Upper lobe of right lung (tissue), 1 donor: ENCODE measurements at regions not wholly inside any gene's neighbourhood (a gene's known extent, or its start where the extent isn't known, plus 50 kb on each side); places are given as distances from the start of the nearest gene placed in this dataset.

Experiments used
- ATAC-seq: fragments of 200-7000 bp; cut with Tn5 transposase; one replicate; pipeline ENCODE4 v1.9.1; 2020; ENCODE audit warnings: mild to moderate bottlenecking, moderate library complexity
- DNase-seq: peaks from one replicate; pipeline ENCODE4 v3.0.0-alpha.2; 2020
- H3K27ac ChIP-seq: fragments of 200-600 bp; one replicate; pipeline ENCODE4 v1.8.0; 2022
- H3K27me3 ChIP-seq: fragments of 200-600 bp; one replicate; pipeline ENCODE4 v1.8.0; 2022; ENCODE audit warnings: mild to moderate bottlenecking
- H3K36me3 ChIP-seq: fragments of 200-600 bp; one replicate; pipeline ENCODE4 v1.8.0; 2022
- H3K4me1 ChIP-seq: fragments of 200-600 bp; one replicate; pipeline ENCODE4 v1.8.0; 2022
- H3K4me3 ChIP-seq: fragments of 200-600 bp; one replicate; pipeline ENCODE4 v1.8.0; 2022; ENCODE audit warnings: mild to moderate bottlenecking
- H3K9me3 ChIP-seq: fragments of 200-600 bp; one replicate; pipeline ENCODE4 v1.8.0; 2022
- intact Hi-C: fragments of 100-400 bp; cut with DNase I; formaldehyde crosslinking; loops from one replicate; pipeline ENCODE4 v1.11.0; 2022
- TF ChIP-seq, protein P1 (sequence below): fragments of 200-600 bp; IDR thresholded peaks from one replicate; pipeline ENCODE4 v1.8.0; 2022; ENCODE audit warnings: antibody characterized with exemption
- donor health status: DM: no; HTN: yes; CAD: no; lungs with severe emphysema.

DNA sequence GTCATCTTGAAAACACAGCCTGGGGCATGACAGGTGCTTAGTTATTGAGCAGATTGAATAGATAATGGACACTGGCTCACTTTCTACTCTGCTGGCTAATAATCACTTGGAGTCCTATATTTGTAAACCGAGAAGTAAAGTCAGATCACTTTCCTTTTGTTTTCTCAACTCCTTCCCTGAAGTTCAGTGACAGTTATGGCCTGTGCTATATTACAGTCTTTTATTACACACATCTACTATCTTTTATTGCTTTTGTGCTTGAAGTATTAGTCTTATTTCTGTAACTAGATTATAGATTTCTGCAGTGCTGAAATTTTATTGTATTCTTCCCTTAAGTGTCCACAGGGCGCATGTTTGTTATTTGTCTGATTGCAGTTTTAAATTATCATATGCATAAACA, 136.4 kb upstream of the TAC1 start:
- TF ChIP-seq, protein P1, sequence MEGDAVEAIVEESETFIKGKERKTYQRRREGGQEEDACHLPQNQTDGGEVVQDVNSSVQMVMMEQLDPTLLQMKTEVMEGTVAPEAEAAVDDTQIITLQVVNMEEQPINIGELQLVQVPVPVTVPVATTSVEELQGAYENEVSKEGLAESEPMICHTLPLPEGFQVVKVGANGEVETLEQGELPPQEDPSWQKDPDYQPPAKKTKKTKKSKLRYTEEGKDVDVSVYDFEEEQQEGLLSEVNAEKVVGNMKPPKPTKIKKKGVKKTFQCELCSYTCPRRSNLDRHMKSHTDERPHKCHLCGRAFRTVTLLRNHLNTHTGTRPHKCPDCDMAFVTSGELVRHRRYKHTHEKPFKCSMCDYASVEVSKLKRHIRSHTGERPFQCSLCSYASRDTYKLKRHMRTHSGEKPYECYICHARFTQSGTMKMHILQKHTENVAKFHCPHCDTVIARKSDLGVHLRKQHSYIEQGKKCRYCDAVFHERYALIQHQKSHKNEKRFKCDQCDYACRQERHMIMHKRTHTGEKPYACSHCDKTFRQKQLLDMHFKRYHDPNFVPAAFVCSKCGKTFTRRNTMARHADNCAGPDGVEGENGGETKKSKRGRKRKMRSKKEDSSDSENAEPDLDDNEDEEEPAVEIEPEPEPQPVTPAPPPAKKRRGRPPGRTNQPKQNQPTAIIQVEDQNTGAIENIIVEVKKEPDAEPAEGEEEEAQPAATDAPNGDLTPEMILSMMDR = no peak
- Histone ChIP-seq H3K9me3 (no peaks in the 10 kb centered on the region), H3K4me1 (no peaks in the 10 kb centered on the region), H3K36me3 (no peaks in the 10 kb centered on the region), H3K27me3 (no peaks in the 10 kb centered on the region), H3K27ac (no peak overlapping the region), H3K4me3 (no peak overlapping the region)
- DNase-seq (no peak), ATAC-seq (no peak)
- intact Hi-C loops = no loop called here

DNA sequence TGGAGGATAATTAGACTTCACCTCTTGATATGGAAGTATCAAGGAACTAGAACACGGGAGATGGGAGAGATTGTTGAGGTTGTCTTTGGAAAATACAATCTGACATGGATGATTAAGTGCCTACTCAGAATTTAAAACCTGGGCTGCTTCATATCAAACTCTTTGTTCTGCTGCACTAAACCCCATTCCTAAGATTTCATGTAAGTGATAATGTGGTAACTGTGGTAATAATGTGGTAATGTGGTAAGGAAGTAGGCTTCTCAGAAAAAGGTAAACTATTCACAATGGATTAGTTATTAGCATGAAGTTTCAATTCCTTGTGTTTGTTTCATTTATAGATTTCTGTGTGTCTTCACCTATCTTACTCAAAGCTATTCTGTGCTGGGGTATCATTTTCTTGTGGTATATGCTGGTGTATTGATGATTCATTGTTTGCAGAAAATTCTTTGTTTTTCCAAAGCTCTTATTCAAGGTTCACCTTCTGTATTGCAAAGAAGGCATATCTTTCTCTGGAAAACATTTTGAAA, 129.9 kb upstream of the TAC1 start:
- TF ChIP-seq, protein P1 = no peak

DNA sequence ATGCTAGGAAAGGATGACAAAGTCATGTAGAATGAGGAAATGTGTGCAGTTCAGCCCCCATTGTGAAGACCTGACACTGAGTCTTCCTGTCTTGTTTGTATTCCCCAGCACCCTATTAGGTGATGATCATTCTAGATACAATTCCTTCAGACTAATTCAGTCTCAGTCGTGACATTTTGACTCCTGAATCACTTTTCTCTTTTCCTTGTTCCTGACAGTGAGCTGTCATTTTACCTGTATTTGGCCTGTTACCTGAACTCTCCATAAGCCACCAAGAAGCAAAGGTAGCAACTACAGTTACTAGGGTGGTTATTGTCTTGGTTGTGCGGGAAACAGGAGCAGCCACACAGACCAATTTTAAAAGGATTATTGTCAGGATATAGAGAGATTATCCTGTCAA, 111.4 kb upstream of the TAC1 start:
- Histone ChIP-seq H3K9me3 (no peaks in the 10 kb centered on the region), H3K27ac (no peak overlapping the region), H3K36me3 (no peaks in the 10 kb centered on the region), H3K4me3 (no peak overlapping the region), H3K27me3 (no peaks in the 10 kb centered on the region), H3K4me1 (no peaks in the 10 kb centered on the region)
- intact Hi-C loops = no loop called here
- TF ChIP-seq, protein P1 = no peak
- ATAC-seq (no peak), DNase-seq (no peak)

More for the DNA sequence above, 129.9 kb upstream of the TAC1 start:
- Histone ChIP-seq H3K27me3 (no peaks in the 10 kb centered on the region), H3K36me3 (no peaks in the 10 kb centered on the region), H3K4me1 (no peaks in the 10 kb centered on the region), H3K4me3 (no peak overlapping the region), H3K27ac (no peak overlapping the region), H3K9me3 (no peaks in the 10 kb centered on the region)
- DNase-seq (no peak), ATAC-seq (no peak)
- intact Hi-C loops = no loop called here

DNA sequence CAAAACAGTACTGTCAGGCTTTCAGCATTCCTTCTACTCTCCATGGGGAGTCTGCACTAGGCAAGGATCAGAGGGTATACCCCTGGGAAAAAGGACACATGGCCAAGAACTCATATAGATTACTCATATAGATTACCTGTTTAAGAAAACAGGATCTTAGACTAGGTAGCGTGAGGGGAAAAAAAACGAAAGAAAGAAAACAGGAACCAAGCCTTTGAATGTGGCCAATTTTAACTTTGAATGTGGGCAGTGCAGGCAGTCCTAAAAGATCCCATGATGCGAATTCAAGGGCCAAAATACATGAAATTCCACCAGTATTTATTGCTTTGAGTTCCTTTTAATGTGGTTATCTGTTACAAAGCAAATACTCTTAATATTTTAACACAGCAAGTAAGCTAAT, 108.6 kb upstream of the TAC1 start:
- intact Hi-C loops = no loop called here

DNA sequence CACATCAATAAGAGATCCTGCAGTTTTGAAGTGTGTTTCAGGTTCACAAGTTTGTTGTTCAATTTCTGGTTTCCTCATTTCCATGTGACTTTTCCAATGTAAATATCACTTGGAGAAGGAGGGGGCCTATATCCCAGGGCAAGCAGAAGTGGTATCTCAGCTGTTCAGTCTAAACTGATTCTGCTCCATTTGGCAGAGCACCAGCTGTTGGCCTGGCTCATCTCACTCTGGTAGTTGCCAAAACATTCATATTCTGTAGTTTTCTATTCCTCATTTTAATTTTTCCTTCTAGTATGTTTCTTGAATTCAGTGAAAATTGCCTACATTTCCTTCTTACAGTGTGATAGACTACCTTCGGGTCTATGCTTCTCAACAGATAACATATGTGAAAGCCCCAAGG, 101.8 kb upstream of the TAC1 start:
- Histone ChIP-seq H3K4me3 (no peak overlapping the region), H3K9me3 (no peaks in the 10 kb centered on the region), H3K27ac (no peak overlapping the region), H3K36me3 (no peaks in the 10 kb centered on the region), H3K27me3 (no peaks in the 10 kb centered on the region), H3K4me1 (no peaks in the 10 kb centered on the region)
- intact Hi-C loops = no loop called here
- TF ChIP-seq, protein P1 = no peak
- no peak for DNase-seq
- no peak for ATAC-seq

More for the DNA sequence above, 108.6 kb upstream of the TAC1 start:
- ATAC-seq (no peak), DNase-seq (no peak)
- Histone ChIP-seq H3K9me3 (no peaks in the 10 kb centered on the region), H3K4me3 (no peak overlapping the region), H3K4me1 (no peaks in the 10 kb centered on the region), H3K27ac (no peak overlapping the region), H3K27me3 (no peaks in the 10 kb centered on the region), H3K36me3 (no peaks in the 10 kb centered on the region)
- TF ChIP-seq, protein P1 = no peak

DNA sequence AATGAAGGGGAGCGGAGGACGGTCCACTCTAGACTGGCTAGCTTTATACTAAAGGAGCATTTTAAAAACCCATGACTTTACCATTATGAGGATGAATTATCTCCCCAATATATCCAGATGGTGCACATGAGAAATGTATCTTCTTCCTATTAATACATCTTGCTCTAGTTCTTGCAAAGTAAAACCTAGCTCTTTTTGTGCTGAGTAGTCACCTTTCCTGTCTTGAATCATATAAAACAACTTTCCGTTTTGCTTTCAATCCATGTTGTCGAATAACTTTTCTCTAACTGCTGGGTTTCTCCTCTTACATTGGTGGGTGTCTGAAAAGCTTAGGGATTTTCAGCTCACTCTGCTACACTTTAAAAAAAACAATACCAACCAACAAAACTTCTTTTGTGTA, 96.3 kb upstream of the TAC1 start:
- no peaks in the 10 kb centered on the region for H3K27me3 ChIP-seq
- TF ChIP-seq, protein P1 = no peak
- intact Hi-C loops = no loop called here
- H3K9me3 ChIP-seq = no peaks in the 10 kb centered on the region
- ATAC-seq (no peak), DNase-seq (no peak)
- no peak overlapping the region for H3K4me3 ChIP-seq
- H3K36me3 ChIP-seq = no peaks in the 10 kb centered on the region
- H3K27ac ChIP-seq = no peak overlapping the region
- no peaks in the 10 kb centered on the region for H3K4me1 ChIP-seq
